A549 (cell line): ENCODE measurements at regions not wholly inside any gene's neighbourhood (a gene's known extent, or its start where the extent isn't known, plus 50 kb on each side); places are given as distances from the start of the nearest gene placed in this dataset.

ENCODE experiments used
- ATAC-seq, 2 experiments: fragments of 200-7000 bp in 1 of 2; fragments of >200 bp in 1 of 2; cut with Nextera tagmentation in 1 of 2; cut with Tn5 transposase in 1 of 2; 3 replicates each; pipeline versions ENCODE4 v1.8.0 to v1.9.1; 2018 to 2020; ENCODE audit warnings: mild to moderate bottlenecking in 1 of 2, moderate library complexity in 1 of 2
- CTCF ChIA-PET: fragments of 300-600 bp; sonication (Branson Sonifier 250); formaldehyde crosslinking; extraction: SDS; loops from one replicate; lab custom pipeline; 2021; ENCODE audit warnings: antibody characterized with exemption, inconsistent platforms; lab: Yijun Ruan, JAX
- POLR2A ChIA-PET: fragments of 350-600 bp; formaldehyde crosslinking; extraction: SDS; loops from one replicate; lab custom pipeline; 2021; ENCODE audit warnings: antibody characterized with exemption, inconsistent platforms; lab: Yijun Ruan, JAX
- DNase-seq, 2 experiments: peaks; one replicate each; pipeline versions ENCODE4 v3.0.0 to v3.0.0-alpha.2; 2011 to 2016; ENCODE audit warnings: low read depth in 1 of 2, low spot score in 1 of 2
- FAIRE-seq: peaks from 2 replicates; lab custom pipeline; 2011; peaks lifted over from hg19 to GRCh38; lab: Jason Lieb, UNC
- H3K27ac ChIP-seq, 2 experiments: fragments of >200 bp; sonication (Bioruptor Twin); formaldehyde crosslinking; 3 replicates each; pipeline ENCODE4 v1.5.1; 2016 to 2017
- H3K4me1 ChIP-seq: fragments of >200 bp; sonication (Bioruptor Twin); formaldehyde crosslinking; 3 replicates; pipeline ENCODE4 v1.6.1; 2016
- H3K4me2 ChIP-seq: fragments of >200 bp; sonication (Bioruptor Twin); formaldehyde crosslinking; 3 replicates; pipeline ENCODE4 v1.6.1; 2016
- H3K4me3 ChIP-seq: fragments of >200 bp; sonication (Bioruptor Twin); formaldehyde crosslinking; 3 replicates; pipeline ENCODE4 v1.5.1; 2016
- H3K9me3 ChIP-seq: fragments of >200 bp; sonication (Bioruptor Twin); formaldehyde crosslinking; 3 replicates; pipeline ENCODE4 v1.6.1; 2016
- BHLHE40 ChIP-seq: IDR thresholded peaks from 2 replicates; pipeline ENCODE4 v1.6.1; 2012; ENCODE audit warnings: low read depth, low read length, inconsistent platforms
- CBX2 ChIP-seq: fragments of 200-600 bp; sonication (generic); IDR thresholded peaks from 2 replicates; pipeline ENCODE4 v1.6.1; 2016; ENCODE audit warnings: low read depth, mild to moderate bottlenecking, borderline replicate concordance
- CHD4 ChIP-seq: fragments of 200-600 bp; sonication (generic); IDR thresholded peaks from 2 replicates; pipeline ENCODE4 v1.6.1; 2016; ENCODE audit warnings: antibody characterized with exemption, mild to moderate bottlenecking, borderline replicate concordance
- EHMT2 ChIP-seq: fragments of 200-600 bp; sonication (generic); IDR thresholded peaks from 2 replicates; pipeline ENCODE4 v1.6.1; 2016; ENCODE audit warnings: antibody characterized with exemption, low read depth, mild to moderate bottlenecking, moderate library complexity
- FOSL2 ChIP-seq, 2 experiments: fragments of 450-650 bp in 1 of 2; fragments of >200 bp in 1 of 2; sonication (Bioruptor Twin) in 1 of 2; formaldehyde crosslinking; IDR thresholded peaks; 2 replicates each; pipeline versions ENCODE4 v1.5.0 to v1.6.1; 2016 to 2020; ENCODE audit warnings: mild to moderate bottlenecking in 1 of 2, moderate library complexity in 1 of 2
- GATA3 ChIP-seq: IDR thresholded peaks from 2 replicates; pipeline ENCODE4 v1.6.1; 2012; ENCODE audit warnings: borderline replicate concordance
- HEYL ChIP-seq: fragments of 250-450 bp; sonication (Bioruptor Pico); IDR thresholded peaks from 2 replicates; pipeline ENCODE4 v1.8.0; 2021; ENCODE audit warnings: mild to moderate bottlenecking, moderate library complexity
- HOXB13 ChIP-seq: fragments of 250-450 bp; sonication (Bioruptor Pico); IDR thresholded peaks from 2 replicates; pipeline ENCODE4 v1.5.0; 2020; ENCODE audit warnings: low read depth, mild to moderate bottlenecking, moderate library complexity
- JUN ChIP-seq, 2 experiments: fragments of >200 bp; sonication (Bioruptor Twin); formaldehyde crosslinking; IDR thresholded peaks; 2 replicates in 1 of 2; 3 replicates in 1 of 2; pipeline ENCODE4 v1.6.1; 2016 to 2017
- KDM5A ChIP-seq: fragments of 200-600 bp; sonication (generic); IDR thresholded peaks from 2 replicates; pipeline ENCODE4 v1.6.1; 2016; ENCODE audit warnings: antibody characterized with exemption, mild to moderate bottlenecking
- MAZ ChIP-seq: fragments of 150-350 bp; IDR thresholded peaks from 2 replicates; pipeline ENCODE4 v1.6.1; 2014; ENCODE audit warnings: antibody characterized with exemption, low read depth, low read length, borderline replicate concordance
- NFE2L2 ChIP-seq: fragments of 150-350 bp; conservative IDR thresholded peaks from 2 replicates; pipeline ENCODE4 v1.6.1; 2014; ENCODE audit warnings: low read length
- POLR2A ChIP-seq: IDR thresholded peaks from 2 replicates; pipeline ENCODE4 v1.6.1; 2012; ENCODE audit warnings: mild to moderate bottlenecking, low read length
- POLR2AphosphoS2 ChIP-seq: conservative IDR thresholded peaks from 2 replicates; pipeline ENCODE4 v1.6.1; 2012; ENCODE audit warnings: low read length, improper control_type of control experiment, inconsistent platforms
- RCOR1 ChIP-seq: fragments of 150-350 bp; IDR thresholded peaks from 2 replicates; pipeline ENCODE4 v1.6.1; 2014; ENCODE audit warnings: antibody characterized with exemption, low read length, low read depth
- SMC3 ChIP-seq: fragments of >200 bp; sonication (Bioruptor Twin); formaldehyde crosslinking; IDR thresholded peaks from 3 replicates; pipeline ENCODE4 v1.6.1; 2018; ENCODE audit warnings: inconsistent platforms
- ZSCAN20 ChIP-seq: fragments of 250-450 bp; sonication (Bioruptor Pico); IDR thresholded peaks from 2 replicates; pipeline ENCODE4 v1.8.0; 2022; ENCODE audit warnings: mild to moderate bottlenecking, moderate library complexity
- WGBS: methylation state at CpG from one replicate; pipeline ENCODE4 v1.1.6; 2017; ENCODE audit errors: missing lambda C conversion rate; 5-methylcytosine and 5-hydroxymethylcytosine counted together
- TF ChIP-seq, protein P1 (sequence below): IDR thresholded peaks from 2 replicates; pipeline ENCODE4 v1.6.1; 2012
- TF ChIP-seq, protein P2 (sequence below): IDR thresholded peaks from 2 replicates; pipeline ENCODE4 v1.6.1; 2012; ENCODE audit warnings: low read depth, borderline replicate concordance
- TF ChIP-seq, protein P3 (sequence below): fragments of >200 bp; sonication (Bioruptor Twin); formaldehyde crosslinking; IDR thresholded peaks from 2 replicates; pipeline ENCODE4 v1.6.1; 2016
- TF ChIP-seq, protein P4 (sequence below): fragments of 450-650 bp; IDR thresholded peaks from 2 replicates; pipeline ENCODE4 v1.6.1; 2014; ENCODE audit warnings: antibody characterized with exemption

DNA sequence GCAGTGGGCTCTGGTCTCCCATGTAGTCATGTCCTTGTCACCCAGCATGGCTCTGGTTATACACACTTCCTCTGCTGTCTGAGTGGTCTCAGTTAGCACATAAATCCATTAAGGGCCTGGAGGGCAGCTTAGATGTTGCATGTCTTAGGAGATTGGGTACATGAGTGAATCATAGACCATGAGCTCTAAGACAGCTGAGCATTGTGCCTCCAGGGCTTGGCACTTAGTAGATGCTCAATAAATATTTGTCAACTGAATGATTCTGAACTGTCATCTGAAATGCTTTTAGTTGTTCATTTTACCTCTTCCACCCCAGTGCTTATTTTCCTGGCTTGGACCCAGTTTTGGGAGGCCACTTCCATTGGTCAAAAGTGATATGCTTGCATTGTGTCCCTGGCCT is 135.6 kb downstream of the BOD1 start:
- FAIRE-seq (no peak), DNase-seq (no peak), ATAC-seq (no peak)
- ChIA-PET POLR2A (no interaction called here), CTCF (interaction anchor here (1.0 kb wide), 1 partner anchor 92 kb away, joined by 3 read pairs; no protein-coding TSS in a partner anchor)
- Histone ChIP-seq H3K4me3 (no peak overlapping the region), H3K4me2 (no peak overlapping the region), H3K9me3 (no peaks in the 10 kb centered on the region), H3K27ac (no peak overlapping the region; a peak in 1 of 6 replicates), H3K4me1 (no peaks in the 10 kb centered on the region)
- TF ChIP-seq CHD4 (no peak), KDM5A (no peak), ZSCAN20 (CRISPR knock-in tag) (no peak), GATA3 (no peak)

DNA sequence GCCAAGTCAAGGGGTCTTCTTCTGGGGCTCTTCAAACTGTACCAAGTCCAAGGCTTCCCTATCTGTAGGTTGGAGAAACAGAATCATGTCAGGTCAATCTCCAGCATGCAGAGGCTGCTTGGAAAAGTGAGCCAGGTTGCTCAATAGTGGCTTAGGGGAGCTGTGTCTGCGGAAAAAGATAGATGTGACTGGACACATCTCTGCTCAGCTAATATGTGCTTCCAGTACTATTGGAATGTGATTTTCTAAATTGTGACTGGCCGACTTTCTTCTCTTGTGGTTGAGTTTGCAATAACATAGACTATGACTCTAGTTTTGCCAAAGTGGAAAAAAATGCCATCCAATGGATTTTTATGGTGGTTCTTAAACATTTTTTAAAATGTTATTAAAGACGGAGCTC is 136.7 kb downstream of the BOD1 start:
- ATAC-seq (no peak), DNase-seq (no peak), FAIRE-seq (no peak)
- WGBS, result 46% methylated on average over 3 of the region's 3 CpGs
- POLR2A ChIA-PET, result no interaction called here
- CTCF ChIA-PET, result interaction anchor here (1.0 kb wide), 1 partner anchor 93 kb away, joined by 3 read pairs; no protein-coding TSS in a partner anchor
- H3K9me3 ChIP-seq, result no peaks in the 10 kb centered on the region
- H3K4me3 ChIP-seq, result no peak overlapping the region
- TF ChIP-seq EHMT2, result no peak
- TF ChIP-seq HOXB13, result no peak
- TF ChIP-seq, protein P1, sequence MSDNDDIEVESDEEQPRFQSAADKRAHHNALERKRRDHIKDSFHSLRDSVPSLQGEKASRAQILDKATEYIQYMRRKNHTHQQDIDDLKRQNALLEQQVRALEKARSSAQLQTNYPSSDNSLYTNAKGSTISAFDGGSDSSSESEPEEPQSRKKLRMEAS, result no peak
- no peak for TF ChIP-seq CBX2
- TF ChIP-seq, protein P2, sequence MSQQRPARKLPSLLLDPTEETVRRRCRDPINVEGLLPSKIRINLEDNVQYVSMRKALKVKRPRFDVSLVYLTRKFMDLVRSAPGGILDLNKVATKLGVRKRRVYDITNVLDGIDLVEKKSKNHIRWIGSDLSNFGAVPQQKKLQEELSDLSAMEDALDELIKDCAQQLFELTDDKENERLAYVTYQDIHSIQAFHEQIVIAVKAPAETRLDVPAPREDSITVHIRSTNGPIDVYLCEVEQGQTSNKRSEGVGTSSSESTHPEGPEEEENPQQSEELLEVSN, result no peak
- TF ChIP-seq, protein P3, sequence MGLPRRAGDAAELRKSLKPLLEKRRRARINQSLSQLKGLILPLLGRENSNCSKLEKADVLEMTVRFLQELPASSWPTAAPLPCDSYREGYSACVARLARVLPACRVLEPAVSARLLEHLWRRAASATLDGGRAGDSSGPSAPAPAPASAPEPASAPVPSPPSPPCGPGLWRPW, result no peak
- no peak for TF ChIP-seq HEYL (CRISPR knock-in tag)
- TF ChIP-seq JUN (IDR thresholded peaks at IDR 0.05), result no peak
- TF ChIP-seq NFE2L2, result no peak
- TF ChIP-seq, protein P4, sequence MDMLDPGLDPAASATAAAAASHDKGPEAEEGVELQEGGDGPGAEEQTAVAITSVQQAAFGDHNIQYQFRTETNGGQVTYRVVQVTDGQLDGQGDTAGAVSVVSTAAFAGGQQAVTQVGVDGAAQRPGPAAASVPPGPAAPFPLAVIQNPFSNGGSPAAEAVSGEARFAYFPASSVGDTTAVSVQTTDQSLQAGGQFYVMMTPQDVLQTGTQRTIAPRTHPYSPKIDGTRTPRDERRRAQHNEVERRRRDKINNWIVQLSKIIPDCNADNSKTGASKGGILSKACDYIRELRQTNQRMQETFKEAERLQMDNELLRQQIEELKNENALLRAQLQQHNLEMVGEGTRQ, result no peak
- TF ChIP-seq MAZ, result no peak
- TF ChIP-seq BHLHE40, result no peak
- no peak for TF ChIP-seq POLR2AphosphoS2
- TF ChIP-seq SMC3, result no peak
- TF ChIP-seq RCOR1, result no peak
- TF ChIP-seq FOSL2 (IDR thresholded peaks at IDR 0.05), result no peak
- no peak for TF ChIP-seq FOSL2 (CRISPR knock-in tag; IDR thresholded peaks at IDR 0.05)
- H3K4me1 ChIP-seq, result no peaks in the 10 kb centered on the region
- H3K4me2 ChIP-seq, result no peak overlapping the region
- no peak overlapping the region; a peak in 1 of 6 replicates for H3K27ac ChIP-seq

DNA sequence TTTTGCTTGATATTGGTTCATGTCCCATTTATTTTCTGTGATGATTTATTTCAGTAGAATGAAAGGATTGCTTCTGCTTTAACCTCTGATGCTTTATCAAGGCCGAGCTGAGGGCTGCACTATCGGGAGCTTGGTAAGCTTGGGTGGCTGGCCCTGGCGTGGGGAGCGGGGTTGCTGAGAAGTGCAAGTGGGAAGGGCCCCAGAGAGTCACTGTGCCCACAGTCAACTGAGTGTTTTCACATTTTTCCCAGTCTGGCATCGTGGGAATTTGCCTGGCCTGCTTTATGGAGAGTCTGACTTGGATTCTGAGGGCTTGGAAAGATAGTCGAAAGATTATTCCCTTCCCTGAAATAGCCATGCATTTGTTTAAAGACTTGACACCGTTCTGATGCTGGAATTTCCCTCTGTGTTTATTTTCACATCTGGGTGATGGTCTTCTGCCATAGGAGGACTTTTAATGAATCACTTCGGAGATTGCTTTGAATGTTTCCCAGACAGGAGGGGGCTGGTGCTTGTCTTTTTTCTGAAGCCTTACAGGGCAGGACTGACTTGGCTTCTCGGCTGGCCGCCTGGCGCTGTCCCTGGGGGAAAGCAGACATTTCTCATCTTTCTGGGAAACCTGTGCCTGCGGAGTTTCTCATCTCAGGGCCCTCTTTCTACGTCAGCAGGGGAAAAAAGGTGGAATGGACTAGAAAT is 139.0 kb downstream of the BOD1 start:
- POLR2A ChIA-PET, result no interaction called here
- Histone ChIP-seq H3K4me1 (peaks cover 15% of the 10 kb centered on the region), H3K4me3 (no peak overlapping the region), H3K4me2 (no peak overlapping the region), H3K27ac (peak overlapping the region in 1 of 2 experiments; percentile 13; a peak in 1 of 6 replicates), H3K9me3 (no peaks in the 10 kb centered on the region)
- no peak for FAIRE-seq
- WGBS, result 74% methylated on average over 13 of the region's 13 CpGs
- CTCF ChIA-PET, result no interaction called here
- DNase-seq, result no peak
- no peak for TF ChIP-seq POLR2A
- ATAC-seq, result no peak
